GM19099 (cell line): ENCODE measurements at regions not wholly inside any gene's neighbourhood (a gene's known extent, or its start where the extent isn't known, plus 50 kb on each side); places are given as distances from the start of the nearest gene placed in this dataset.

Experiments used
- POLR2A ChIP-seq: IDR thresholded peaks from 3 replicates; pipeline ENCODE4 v1.6.1; 2011; ENCODE audit warnings: low read depth; ENCODE audit not compliant: insufficient read length; ENCODE audit errors: extremely low read depth

DNA sequence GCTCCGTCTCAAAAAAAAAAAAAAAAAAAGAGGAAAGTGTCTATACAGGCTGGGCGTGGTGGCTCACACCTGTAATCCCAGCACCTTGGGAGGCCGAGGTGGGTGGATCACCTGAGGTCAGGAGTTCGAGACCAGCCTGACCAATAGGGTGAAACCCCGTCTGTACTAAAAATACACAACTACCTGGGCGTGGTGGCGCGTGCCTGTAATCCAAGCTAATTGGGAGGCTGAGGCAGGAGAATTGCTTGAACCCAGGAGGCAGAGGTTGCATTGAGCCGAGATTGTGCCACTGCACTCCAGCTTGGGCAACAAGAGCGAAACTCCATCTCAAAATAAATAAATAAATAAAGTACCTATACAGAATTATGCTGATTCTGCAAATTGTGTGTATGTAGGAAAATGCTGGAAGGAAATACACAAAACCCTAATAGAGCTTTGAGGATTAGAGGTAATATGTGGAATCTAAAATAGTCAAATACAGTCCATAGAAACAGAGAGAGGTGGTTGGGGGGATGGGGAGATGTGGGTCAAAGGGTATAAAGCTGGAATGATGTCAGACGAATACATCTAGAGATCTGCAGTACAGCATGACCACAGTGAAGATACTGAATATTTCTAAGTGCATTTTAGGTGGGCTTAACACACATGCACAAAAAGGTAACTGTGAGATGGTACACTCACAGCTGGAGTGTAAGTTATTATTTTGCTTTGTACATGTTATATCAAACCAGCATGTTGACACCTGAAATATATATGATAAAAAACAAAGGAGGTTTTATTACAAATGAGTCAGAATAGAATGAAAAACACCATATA, 174.5 kb upstream of the KLF14 start:
- no peak for TF ChIP-seq POLR2A

GRCh38 chr7:130909161-130909836, 175.3 kb upstream of the KLF14 start:
- TF ChIP-seq POLR2A = no peak

GRCh38 chr7:130909881-130910672, 176.1 kb upstream of the KLF14 start:
- TF ChIP-seq POLR2A = no peak

DNA sequence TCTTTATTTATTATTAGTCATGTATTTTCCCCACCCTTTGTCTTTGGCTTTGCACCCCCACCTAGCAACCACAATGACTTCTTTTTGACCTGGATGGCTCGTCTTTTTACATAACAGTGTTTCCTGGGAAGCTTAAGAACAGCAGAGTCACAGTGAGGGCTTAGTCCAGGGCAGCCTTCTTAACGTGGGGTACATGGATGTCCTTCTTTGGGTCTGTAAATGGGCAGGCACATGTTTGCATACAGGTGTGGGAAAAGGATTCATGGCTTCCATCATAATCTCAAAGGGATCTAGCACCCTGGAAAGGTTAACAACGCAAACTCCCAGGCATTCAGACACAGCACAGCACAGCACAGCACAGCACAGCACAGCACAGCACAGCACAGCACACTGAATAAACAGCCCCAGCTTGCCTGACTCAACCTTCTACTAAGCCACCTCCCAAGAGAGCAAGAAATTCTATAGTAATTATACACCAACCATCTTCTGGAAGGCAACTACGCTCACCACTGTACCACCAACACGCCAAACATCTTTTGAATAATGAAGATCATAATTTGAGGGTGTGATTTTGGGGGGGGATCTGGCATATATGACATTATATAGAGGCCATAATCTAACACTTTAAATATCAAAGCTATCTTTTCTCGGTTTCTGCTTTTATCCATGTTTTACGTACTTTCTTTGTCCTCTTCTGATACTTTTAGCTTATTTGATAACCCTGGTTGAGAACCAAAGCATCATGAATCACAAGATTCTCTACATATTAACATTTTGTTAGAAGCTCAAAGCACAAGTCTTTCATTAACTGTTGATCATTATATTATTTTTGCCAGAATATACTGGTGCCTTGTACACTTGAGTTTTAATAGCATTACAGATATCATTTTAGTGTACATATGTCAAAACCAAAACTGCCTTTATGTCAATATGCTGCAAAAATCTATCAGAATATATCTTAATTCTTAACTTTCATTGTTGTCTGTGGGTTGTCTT, 177.2 kb upstream of the KLF14 start:
- no peak for TF ChIP-seq POLR2A

DNA sequence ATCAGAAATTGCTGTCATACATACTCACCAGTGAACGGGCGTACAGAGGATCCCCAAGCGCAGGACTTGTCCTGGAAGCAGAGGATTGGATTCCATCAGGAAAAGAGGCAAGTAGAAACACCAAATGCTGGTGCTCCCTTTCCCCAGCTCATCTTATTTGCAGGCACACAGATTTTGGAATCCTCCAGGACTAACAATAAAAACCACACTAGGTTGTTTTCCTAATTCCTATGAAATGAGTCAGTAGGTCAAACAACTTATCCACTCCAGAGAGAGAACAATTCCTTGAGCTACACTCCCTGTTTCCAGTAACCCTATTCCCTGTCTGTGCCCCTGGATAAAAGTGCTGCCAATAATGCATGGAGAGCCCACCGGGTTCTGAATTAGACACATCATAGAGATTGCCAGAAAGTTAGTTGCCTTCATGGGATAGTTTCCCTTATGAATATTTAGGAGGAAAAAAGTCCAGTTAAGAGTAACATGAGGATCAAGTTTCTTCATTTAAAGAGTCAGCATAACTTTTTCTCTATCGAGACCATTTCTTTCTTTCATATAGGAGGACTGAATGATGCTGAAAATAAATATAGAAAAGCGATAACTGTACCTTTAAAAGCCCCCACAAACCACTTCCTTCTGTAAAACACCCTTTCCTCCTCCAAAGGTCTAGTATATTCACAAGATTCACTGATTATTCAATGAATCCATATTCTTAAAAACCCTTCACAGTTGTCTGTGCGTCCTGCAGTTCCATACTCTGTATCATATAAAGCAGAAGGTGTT, 178.3 kb upstream of the KLF14 start:
- TF ChIP-seq POLR2A = no peak

- peak; percentile 55 for TF ChIP-seq POLR2A
Measured at GRCh38 chr7:130912862-130913638, 179.0 kb upstream of the KLF14 start.

GRCh38 chr7:130913639-130914553, 179.9 kb upstream of the KLF14 start:
- TF ChIP-seq POLR2A = no peak

GRCh38 chr7:130914554-130915294, 180.7 kb upstream of the KLF14 start:
- no peak for TF ChIP-seq POLR2A

GRCh38 chr7:130917669-130918128, 183.7 kb upstream of the KLF14 start:
- TF ChIP-seq POLR2A = no peak

DNA sequence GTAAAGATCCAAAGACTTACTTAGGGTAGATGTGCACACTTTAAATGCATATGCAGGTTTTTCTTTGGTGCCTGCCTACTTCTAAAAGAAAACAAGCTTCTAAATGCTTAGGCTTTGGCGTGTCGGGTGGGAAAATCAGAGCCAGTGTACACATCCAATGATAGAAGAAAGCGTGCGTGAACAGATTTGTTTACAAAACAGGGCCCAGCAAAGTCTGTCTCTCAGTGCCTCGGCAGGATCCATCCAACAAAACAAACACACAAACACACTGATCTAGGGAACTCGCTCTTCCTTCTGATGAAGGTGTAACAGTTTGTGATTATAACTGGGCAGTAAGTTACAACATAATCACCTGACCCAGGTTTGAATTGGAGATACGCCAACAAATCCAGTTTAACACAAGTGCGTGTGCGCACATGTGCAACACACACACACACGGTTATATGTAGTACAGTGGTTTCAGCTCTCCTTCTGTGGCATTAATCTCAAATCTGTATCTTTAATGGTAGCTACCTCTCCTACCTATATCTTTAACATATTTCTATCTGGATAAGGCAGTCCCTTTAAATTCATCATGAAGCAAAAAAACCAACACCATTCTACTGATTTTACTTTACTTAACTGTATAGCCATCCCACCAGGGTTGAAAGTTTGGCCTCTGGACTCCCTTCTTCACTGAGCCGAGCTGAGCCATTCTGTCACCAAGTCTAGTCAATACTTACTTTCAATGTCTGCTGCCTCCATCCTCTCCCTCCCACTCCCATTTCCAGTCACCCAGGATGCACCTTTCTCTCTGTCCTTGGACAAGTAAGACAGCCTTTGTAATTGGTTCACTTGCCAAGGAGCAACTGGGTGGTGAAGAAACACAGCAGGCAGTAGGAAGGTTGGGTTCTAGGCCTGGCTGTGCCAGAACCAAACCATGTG, 184.4 kb upstream of the KLF14 start:
- no peak for TF ChIP-seq POLR2A
